Germinal center (tissue), 1 donor: ENCODE measurements at regions not wholly inside any gene's neighbourhood (a gene's known extent, or its start where the extent isn't known, plus 50 kb on each side); places are given as distances from the start of the nearest gene placed in this dataset.

Experiments
- DNase-seq: peaks from one replicate; pipeline ENCODE4 v3.0.0; 2012; ENCODE audit warnings: mixed read lengths, low spot score

DNA sequence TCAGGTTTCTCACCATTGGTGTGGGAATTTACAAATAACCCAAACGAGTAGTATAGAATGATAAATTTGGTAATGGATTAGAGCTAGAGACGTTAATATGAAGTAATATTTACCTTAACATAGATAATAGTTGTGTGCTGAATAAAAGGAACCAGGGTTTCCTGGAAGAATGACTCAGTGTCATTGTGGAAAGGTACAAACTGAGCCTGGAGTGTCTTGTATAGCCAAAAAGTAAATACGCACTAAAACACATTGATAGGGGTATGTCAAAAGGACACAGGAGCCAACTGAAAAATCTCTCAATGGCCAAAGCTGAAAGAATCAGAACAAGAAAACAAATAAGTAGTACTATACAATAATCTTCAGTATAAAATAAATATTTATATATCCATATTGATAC, 363.5 kb downstream of the SLCO4C1 start:
- no peak for DNase-seq

DNA sequence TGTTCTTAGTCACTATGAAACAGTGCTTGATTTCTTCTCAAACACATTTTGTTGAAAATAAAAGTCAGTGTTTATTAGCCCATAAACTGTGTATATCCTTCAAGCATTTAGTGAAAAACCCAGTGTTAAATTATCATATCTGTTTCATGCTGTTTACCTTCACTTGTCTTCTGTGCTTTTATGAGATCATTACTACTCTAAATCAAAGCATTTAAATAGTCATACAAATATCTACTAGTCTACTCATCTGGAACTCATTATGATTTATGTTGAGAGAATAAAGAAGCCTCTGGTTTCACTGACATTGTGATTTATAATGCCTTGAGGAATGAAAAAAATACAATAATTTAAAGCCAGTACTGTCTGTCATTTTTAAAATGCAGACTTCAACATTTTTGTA, 366.5 kb downstream of the SLCO4C1 start:
- no peak for DNase-seq

DNA sequence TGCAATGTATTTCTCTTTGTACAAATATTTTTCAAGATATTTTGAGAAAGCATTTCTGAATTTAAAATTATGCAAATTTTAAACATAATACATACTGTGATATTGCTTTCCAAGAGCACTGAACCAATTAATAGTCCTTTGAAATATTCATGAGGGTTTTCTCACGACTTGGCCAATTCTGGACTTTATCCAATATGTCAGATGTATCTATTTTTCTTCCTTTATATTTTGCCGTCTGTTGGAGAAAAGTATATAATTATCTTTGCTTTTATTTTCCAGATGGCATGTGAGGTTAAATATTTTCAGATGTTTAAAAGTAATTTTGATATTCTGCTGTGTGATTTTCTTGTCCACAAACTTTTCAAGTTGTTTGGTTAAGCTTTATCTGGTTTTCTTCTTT, 378.9 kb downstream of the SLCO4C1 start:
- DNase-seq, result no peak

DNA sequence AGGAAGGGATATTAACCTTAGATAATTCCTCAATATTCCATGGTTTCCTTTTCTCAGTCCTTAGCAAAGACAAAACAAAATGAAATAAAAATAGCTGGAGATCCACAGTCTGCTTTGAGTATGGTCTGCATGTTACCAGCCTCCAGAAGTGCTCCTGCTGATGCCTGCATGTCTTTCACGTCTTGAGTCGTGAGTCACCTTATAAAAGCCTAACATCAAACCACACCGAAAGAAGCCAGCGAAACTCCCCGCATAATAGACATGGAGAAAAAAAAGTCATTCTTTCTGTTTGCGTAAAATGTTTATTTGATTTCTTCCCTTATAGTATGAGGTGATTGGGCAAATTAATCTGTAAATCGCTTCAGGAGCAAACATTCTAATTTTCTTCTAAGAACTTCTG, 380.5 kb downstream of the SLCO4C1 start:
- DNase-seq, result no peak

DNA sequence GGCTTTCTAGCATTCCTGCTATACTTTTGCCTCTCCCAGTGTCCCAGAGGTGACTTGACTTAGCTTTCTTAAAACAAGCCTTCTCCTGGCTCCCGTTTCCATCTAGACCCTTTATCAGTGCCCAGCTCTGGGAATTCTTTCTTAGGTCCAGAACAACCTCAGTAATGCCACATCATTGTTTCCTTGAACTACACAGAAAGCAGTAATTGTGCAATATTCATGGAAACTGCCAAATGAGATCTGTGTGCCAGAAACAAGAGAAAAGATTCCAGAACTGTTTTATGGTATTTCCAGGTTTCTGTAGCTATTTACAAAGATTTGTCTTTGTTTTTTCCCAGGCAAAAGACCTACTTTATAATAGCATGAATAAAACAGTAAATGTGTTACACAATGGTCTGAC, 391.3 kb downstream of the SLCO4C1 start:
- no peak for DNase-seq

DNA sequence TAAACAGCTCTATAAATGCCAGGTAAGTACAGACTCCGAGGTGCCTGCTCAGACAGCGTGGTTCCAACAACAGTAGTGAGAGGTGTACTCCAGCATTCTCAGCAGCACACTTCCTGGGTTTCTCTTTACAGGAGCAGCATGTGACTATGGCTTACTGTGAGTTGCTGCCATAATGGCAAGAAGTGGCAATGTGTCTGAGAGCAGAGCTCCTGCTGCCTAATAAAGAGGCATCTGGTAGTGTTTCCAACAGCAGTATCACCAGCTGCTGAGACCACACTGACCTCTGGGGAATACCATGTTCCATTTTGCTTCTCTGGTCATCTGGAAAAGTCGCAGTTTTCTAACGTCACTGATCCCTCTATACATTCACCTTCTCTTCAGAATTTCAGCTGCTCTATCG, 398.2 kb downstream of the SLCO4C1 start:
- DNase-seq, result no peak

DNA sequence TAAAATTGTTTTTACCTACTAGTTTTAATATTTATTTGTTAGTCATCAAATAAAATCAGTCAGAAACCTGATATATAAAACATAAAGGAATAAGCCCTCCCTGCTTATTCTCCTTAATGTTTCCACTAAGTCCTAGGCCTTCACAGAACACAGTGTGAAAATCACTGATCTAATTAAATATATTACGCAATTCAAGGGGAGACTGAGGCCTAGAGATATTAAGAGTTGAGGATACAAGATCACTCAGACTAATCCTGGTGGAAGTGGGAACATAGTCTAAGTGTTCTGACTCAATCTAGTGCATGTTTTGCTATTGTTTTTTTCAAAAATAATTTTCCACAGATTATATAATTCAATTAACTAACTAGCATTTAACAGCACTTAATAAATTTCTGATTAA, 401.1 kb downstream of the SLCO4C1 start:
- DNase-seq, result no peak

DNA sequence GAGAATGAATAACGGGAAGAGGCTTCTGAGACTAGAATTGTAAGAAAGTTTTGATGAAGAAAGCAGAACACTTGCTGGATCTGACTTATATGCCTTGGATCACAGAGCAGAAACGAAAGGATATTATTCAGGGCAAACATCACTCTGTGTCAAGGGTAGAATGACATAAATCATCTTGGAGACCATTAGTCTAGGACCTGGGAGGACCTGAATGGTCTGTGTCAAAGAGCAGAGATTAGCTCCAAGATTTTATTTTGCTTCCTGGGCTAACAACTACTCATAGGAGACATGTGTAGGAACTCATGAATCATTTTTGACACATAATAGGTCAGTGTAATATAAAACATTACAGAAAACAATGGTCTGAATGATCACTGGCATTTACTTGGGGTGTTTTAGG, 417.9 kb downstream of the SLCO4C1 start:
- DNase-seq, result no peak

DNA sequence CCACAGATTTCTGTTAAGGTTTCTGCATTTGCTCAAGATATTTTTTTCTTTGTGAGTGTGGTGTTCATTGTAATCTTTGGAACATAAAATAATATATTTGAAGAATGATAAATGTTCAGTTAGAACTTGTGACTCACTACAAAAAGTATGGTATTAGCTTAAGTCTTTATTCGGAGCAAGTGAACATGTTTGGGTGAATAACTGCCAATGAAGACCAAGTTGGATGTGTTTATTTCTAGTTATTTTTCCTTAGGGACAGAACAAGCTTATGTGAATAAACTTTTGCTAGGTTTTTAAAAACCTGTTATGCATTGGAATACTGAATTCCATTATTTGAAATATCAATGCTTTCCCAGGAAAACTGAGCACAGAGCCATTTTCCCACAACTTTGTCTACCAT, 418.6 kb downstream of the SLCO4C1 start:
- no peak for DNase-seq

DNA sequence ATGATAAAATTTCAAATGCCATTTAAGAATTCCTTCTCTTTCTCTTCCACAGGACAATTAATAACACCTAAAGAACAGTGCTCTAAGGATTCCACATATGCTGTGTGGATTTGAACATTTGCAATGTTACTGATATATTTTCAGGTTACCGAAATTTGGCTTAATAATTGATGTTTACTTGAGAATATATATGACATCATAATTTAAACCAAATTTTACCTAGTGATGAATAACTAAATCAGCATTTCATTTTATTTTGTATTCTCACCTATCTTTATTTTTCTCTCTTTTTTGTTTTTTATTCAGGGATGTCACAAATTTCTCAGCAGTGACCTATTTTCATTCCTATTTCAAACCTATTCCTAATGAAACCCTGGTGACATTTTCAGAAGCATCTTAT, 429.6 kb downstream of the SLCO4C1 start:
- DNase-seq, result no peak

DNA sequence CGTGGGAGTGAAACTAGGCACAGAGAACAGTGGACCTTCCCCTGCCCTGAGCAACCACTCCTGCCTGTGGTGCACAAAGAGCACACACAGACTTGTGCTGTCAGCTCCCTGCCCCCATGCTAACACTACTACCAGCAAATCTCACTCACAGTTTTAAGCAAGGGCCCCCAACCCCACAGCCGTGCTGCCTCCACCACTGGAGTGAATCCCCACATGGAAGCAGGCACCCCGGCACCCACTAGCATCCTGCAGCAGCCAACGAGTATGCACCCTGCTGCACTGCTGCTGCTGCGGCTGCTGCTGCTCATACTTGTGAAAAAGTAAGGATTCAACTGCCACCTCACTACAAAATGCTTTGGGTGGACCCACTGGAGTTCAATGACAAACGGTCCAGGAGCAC, 435.5 kb downstream of the SLCO4C1 start:
- DNase-seq, result no peak

DNA sequence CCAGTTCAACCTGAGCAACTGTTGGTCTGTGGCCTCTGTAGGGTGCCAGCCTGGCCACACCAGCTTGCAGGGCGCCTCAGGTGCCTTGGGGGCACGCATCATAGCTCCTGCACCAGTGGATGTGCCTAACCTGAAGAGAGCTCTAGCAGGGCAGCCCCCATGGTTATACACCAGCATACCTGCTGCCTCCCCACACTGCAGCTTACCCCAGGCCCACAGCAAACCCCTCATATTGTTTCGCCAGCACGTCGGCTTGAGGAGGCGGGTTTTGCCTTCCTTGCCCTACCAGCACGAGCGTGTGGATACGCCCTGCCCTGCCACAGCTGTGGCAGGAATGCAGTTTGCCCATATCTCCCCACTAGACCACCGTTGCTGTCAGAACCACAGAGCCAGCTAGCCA, 435.9 kb downstream of the SLCO4C1 start:
- DNase-seq, result no peak

DNA sequence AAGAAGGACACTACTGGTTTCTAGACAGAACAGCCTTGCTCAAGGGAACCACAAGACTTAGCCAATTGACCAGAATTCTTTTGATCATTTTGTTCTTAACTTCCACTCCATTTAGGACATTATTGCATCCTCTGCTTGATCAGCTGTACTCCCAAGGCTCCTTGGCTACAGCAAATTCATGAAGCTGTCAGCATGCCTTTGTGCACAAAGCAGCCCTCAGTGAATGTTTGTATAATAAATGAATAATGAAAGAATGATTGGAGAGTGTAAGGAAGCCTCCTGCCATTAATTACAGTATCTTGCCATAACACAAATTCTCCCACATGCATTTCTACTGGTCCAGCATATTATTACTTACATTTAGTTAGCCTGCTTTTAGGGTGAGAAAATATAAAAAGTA, 449.6 kb downstream of the SLCO4C1 start:
- no peak for DNase-seq

DNA sequence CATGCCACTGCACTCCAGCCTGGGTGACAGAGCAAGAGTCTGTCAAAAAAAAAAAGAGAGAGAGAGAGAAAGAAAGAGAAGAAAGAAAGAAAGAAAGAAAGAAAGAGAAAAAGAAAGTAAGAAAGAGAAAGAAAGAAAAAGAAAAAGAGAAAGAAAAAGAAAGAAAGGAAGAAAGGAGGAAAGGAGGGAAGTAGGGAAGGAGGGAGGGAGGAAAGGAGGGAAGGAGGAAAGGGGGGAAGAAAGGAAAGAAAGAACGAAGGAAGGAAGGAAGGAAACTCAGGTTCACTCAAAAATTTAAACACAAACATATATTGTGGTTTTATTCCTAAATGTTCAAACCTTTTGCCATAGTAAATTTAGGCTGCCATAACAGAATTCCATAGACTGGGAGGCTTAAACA, 453.0 kb downstream of the SLCO4C1 start:
- no peak for DNase-seq

DNA sequence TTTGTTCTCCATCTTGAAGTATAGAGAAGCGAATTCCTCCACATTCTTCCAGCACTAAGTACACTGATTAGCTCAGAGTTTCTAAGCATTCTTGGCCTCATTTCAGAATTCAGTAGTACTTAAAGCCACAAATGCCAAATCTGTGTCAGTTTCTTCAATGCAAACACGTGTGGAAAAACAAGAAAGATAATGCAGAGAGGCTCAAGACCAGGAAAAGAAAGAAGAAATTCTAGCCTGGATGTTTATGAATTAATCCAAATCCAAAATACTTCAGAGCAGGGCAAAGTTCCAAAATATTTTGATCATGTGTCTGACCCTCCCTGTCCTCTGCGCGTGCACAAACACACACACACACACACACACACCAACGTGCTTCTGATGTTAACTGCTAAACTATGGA, 457.6 kb downstream of the SLCO4C1 start:
- DNase-seq, result no peak

DNA sequence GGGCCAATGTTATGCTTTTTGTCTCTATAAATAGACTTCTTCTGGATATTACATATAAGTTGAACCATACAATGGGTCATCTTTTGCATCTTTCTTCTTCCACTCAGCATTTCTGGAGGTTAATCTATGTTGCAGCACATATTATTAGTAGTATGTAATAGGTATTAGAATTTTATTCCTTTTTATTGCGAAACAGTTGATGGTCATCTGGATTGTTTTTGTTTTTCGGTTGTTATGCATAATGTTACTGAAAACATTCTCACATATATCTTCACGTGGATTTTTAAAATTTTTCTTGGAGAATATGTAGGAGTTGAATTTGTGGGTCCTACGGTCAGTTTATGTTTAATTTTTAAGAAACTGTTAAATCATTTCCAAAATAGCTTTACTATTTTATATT, 466.8 kb downstream of the SLCO4C1 start:
- DNase-seq, result no peak

DNA sequence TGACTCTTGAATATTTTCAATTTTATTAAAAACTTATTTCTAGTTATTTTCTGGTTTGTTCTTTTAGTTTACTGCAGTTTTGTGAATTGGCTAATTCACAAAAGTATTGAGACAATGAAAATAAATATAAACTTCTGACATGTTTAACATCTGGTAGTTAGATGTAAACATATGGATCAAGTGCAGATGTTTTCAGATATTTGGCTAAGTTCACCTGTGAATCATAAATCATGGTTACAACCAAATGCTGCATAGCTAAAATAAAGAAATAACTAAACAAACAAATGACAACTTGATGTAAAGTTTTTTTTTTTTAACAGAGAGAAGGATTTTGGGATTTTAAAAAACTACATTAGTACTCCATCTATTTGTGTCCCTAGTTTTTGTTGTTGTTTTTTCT, 484.6 kb downstream of the SLCO4C1 start:
- no peak for DNase-seq

DNA sequence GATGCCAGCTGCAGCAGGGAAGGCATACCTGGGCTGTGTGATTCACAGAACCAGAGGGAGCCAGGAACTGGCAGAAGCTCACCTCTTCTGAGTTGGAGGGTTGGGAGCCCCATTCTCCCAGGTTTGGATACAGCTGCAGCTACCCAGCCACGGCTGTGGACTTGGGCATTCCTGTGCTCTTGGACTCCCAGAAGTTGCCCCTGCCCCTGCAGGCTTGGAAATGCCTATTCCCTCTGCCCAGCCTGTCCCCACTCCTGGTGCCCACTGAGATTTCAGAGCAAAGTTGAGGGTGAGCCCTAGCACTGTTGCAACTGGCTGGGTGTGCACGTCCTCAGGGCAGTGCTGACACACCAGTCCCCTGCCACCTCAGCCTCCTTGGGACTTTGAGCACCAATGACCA, 489.7 kb downstream of the SLCO4C1 start:
- no peak for DNase-seq

DNA sequence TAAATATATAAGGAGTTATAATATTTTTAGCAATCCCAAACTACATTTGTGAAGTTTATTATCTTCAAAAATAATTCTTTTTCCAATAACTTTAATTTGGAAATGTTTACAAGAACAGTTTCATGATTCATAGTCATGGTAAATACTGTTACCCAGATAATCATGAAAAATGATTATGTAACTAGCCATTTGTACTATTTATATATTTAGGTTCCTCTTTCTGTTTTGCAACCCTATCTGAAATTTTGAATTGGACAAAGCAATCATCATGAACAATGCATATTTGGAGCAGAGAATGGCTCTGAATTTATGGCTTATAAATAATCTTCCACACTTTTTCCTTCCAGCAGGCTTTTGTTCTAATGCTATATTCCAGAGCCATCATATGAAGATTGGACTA, 499.7 kb downstream of the SLCO4C1 start:
- no peak for DNase-seq

DNA sequence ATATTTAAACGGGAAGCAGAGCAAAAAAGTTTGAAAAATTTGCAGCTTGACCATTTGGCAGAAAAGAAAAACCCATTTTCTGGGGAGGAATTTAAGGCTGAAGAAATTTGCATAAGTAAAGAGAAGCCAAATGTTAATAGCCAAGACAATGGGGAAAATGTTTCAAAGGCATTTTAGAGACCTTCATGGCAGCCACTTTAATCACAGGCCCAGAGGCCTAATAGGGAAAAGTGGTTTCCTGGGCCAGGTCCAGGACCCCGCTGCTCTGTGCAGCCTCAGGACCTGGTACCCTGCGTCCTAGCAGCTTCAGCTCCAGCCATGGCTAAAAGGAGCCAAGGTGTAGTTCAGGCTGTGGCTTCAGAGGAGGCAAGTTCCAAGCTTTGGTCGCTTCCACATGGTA, 507.3 kb downstream of the SLCO4C1 start:
- DNase-seq, result no peak

DNA sequence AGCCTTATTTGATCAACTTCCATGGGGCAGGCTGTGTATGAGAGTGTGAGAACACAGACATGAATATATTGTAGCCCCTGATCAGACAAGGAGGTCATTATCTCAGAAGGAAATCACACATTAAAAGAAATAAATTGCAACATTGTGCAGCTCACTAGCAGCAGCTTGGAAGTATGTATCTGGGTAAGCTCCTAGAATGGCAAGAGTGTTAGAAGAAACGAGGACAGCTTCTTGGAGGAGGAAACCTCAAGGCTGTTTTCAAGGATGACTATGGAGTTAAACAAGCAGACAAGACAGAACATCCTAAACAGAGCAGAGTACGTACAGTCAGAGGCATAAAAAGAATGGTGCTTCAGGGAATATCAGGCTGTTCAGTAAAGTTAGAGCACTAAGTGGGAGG, 511.0 kb downstream of the SLCO4C1 start:
- DNase-seq, result no peak

DNA sequence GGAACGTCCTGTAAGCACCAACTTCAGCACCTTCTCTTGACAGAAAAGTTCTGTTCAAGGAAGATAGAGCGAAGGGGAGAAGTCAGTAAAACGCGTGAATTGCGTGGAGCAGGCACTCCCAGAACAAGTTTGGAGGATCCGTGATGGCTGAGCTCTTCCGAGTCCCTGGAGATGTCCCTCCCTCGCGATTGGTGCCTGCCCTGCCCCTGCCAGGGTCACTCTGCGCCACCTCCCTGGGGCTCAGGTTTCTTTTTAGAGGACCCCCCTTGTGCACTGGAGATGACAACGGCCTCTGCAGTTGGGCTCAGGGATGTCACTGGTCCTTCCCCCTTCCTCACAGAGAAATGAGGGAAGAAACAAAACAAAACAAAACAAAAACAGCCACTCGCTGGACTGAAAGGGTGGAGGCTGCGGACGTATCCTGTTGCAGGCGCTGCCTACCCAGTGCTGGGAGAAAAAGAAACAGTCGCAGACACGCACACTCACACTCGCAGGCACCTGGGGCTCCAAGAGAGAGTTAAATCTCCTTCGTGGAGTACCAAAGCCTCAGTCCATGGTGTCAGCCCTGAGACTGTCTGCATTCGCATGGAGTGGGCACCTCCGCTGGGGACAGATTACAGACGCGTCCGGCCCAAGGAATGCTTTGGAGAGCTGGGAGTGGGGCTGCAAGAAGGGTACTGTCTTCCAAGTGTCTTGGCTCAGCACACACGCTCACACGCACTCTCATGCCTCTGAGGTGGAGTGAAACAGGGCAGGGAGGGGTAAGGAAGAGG, 512.7 kb downstream of the SLCO4C1 start:
- no peak for DNase-seq

DNA sequence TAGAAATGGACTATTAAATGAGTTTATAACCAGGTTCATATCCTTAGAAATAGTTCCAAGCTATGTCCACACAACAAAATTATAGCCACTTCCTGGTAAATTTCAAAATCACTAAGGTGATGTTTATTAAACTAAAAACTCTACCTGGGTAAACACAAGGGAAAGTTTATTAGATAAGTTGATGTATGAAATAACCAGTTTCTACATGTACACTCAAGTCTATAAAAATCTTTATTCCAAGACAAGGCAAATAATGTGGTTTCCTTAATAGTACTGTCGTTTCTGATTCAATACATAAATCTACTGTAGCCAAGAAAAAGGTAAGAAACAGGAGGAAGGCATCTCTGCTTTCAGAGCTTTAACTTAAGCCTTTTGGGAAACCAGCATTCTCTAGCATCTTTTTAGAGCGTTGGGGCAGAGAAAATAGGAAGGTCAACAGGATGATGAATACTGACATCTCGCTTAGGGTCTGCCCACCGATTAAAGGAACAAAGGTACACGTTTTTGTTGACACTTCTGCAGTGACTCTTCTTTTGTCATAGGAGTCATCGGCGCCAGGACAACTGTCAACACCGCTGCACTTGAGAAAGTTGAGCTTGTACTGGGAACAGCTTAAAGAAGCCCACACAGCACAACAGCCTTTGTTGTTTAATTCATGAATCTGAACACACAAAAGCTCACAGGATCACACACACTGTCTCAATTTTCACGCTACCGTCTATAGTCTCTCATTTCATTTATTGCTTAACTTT, 513.6 kb downstream of the SLCO4C1 start:
- DNase-seq, result no peak

DNA sequence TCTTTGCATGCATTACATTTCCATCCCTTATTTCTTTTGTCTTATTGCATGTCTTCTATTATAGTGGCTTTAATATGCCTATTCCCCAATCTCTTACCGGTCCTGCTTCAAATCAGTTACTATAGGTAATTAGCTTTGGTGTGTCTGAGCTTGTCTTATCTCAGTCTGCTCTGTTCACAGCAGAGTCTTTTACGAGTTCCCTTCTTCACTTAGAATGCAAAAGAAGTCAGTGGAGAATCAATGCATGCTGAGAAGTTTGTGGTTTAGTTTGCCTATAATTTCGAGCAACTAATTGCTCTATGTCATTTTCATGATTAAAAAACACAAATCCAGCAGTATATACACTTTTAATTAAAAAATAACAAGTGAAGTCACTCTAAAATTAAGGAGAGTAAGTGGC, 545.0 kb downstream of the SLCO4C1 start:
- no peak for DNase-seq
